Hematopoietic multipotent progenitor cell treated with erythropoietin and hydrocortisone succinate and interleukin-3 and kit ligand, for 17 days (in vitro differentiated cells): ENCODE measurements at regions not wholly inside any gene's neighbourhood (a gene's known extent, or its start where the extent isn't known, plus 50 kb on each side); places are given as distances from the start of the nearest gene placed in this dataset.
"Not testable (repeated sequence)": the region's sequence is repeated elsewhere in the genome, so short reads cannot be mapped to it uniquely, and the experiment has no call there.

Source experiments
- DNase-seq: peaks from one replicate; pipeline ENCODE4 v3.0.0-alpha.2; 2015; ENCODE audit warnings: low spot score

GRCh38 chr16:25434064-25434463 lies 176.4 kb upstream of the ZKSCAN2 start:
- no peak for DNase-seq

- DNase-seq: no peak
Measured at GRCh38 chr16:25433388-25433787, 175.7 kb upstream of the ZKSCAN2 start.

- no peak for DNase-seq
Measured at GRCh38 chr16:25431472-25431871, 173.8 kb upstream of the ZKSCAN2 start.

GRCh38 chr16:25426829-25427228 lies 169.2 kb upstream of the ZKSCAN2 start:
- no peak for DNase-seq

GRCh38 chr16:25419681-25420080 lies 162.0 kb upstream of the ZKSCAN2 start:
- no peak for DNase-seq

GRCh38 chr16:25419153-25419552 lies 161.5 kb upstream of the ZKSCAN2 start:
- DNase-seq: no peak

GRCh38 chr16:25416002-25416401 lies 158.4 kb upstream of the ZKSCAN2 start:
- no peak for DNase-seq

- DNase-seq: no peak
Measured at GRCh38 chr16:25413975-25414374, 156.3 kb upstream of the ZKSCAN2 start.

- DNase-seq: no peak
Measured at GRCh38 chr16:25413133-25413532, 155.5 kb upstream of the ZKSCAN2 start.

- DNase-seq: no peak
Measured at GRCh38 chr16:25411396-25412081, 153.9 kb upstream of the ZKSCAN2 start.

GRCh38 chr16:25403852-25404251 lies 146.2 kb upstream of the ZKSCAN2 start:
- DNase-seq: no peak

GRCh38 chr16:25395528-25395927 lies 137.9 kb upstream of the ZKSCAN2 start:
- DNase-seq: no peak

GRCh38 chr16:25390761-25391160 lies 133.1 kb upstream of the ZKSCAN2 start:
- DNase-seq: no peak

- DNase-seq: no peak
Measured at GRCh38 chr16:25374556-25374955, 116.9 kb upstream of the ZKSCAN2 start.

- DNase-seq: no peak
Measured at GRCh38 chr16:25372716-25373115, 115.1 kb upstream of the ZKSCAN2 start.

GRCh38 chr16:25371342-25371741 lies 113.7 kb upstream of the ZKSCAN2 start:
- no peak for DNase-seq

GRCh38 chr16:25370541-25370940 lies 112.9 kb upstream of the ZKSCAN2 start:
- DNase-seq: no peak

GRCh38 chr16:25367773-25368524 lies 110.3 kb upstream of the ZKSCAN2 start:
- no peak for DNase-seq

GRCh38 chr16:25366078-25366477 lies 108.4 kb upstream of the ZKSCAN2 start:
- no peak for DNase-seq

GRCh38 chr16:25359516-25359915 lies 101.9 kb upstream of the ZKSCAN2 start:
- DNase-seq: not testable (repeated sequence)

GRCh38 chr16:25344006-25344405 lies 86.4 kb upstream of the ZKSCAN2 start:
- DNase-seq: no peak

GRCh38 chr16:25340973-25341372 lies 83.3 kb upstream of the ZKSCAN2 start:
- DNase-seq: no peak

- no peak for DNase-seq
Measured at GRCh38 chr16:25317732-25318316, 60.2 kb upstream of the ZKSCAN2 start.
